ENCODE measurements at regions not wholly inside any gene's neighbourhood (a gene's known extent, or its start where the extent isn't known, plus 50 kb on each side); places are given as distances from the start of the nearest gene placed in this dataset.

- H3K4me3 Mint-ChIP-seq (ENCODE audit: unreplicated experiment) = no peak overlapping the region
- H3K36me3 Mint-ChIP-seq (ENCODE audit: low read depth) = no peaks in the 10 kb centered on the region
- DNase-seq (ENCODE audit: low spot score) = no peak
- H3K27me3 Mint-ChIP-seq (ENCODE audit: low read depth) = peaks cover 8% of the 10 kb centered on the region
- H3K27ac Mint-ChIP-seq (ENCODE audit: unreplicated experiment) = no peak overlapping the region
- H3K9me3 Mint-ChIP-seq (ENCODE audit: low read depth) = no peaks in the 10 kb centered on the region
- TF ChIP-seq CTCF (IDR thresholded peaks at IDR 0.05) = peak; percentile 60
- no peaks in the 10 kb centered on the region for H3K4me1 Mint-ChIP-seq (ENCODE audit: low read depth)
These were observed 66.7 kb upstream of the CAPRIN1 start for GRCh38 chr11:33984682-33985389.

DNA sequence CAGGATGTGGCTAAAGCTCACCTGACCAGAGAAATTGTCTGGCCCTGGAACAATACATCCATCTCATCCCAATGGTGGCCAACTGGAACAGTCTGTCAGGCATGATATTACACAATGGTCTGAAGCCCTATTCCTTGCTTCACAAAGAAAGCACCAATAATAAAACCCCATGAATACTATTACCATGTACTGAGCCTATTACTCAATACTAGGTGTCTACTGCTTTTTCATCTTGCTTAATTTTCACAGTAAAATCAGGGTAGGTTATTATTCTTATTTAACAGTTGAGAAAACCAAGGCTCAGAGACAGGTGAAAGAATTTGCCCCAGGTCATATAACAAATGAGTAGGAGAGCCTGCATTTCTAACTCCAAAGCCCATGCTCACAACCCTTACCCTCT is 68.9 kb upstream of the CAPRIN1 start:
- Mint-ChIP-seq H3K4me3 (ENCODE audit: unreplicated experiment) (no peak overlapping the region), H3K36me3 (ENCODE audit: low read depth) (no peaks in the 10 kb centered on the region), H3K27ac (ENCODE audit: unreplicated experiment) (no peak overlapping the region), H3K27me3 (ENCODE audit: low read depth) (peaks cover 19% of the 10 kb centered on the region), H3K9me3 (ENCODE audit: low read depth) (no peaks in the 10 kb centered on the region), H3K4me1 (ENCODE audit: low read depth) (no peaks in the 10 kb centered on the region)
- TF ChIP-seq CTCF (IDR thresholded peaks at IDR 0.05) = no peak
- no peak for DNase-seq (ENCODE audit: low spot score)

GRCh38 chr11:33980897-33981296 is 70.6 kb upstream of the CAPRIN1 start:
- Mint-ChIP-seq H3K9me3 (ENCODE audit: low read depth) (no peaks in the 10 kb centered on the region), H3K4me3 (ENCODE audit: unreplicated experiment) (no peak overlapping the region), H3K27me3 (ENCODE audit: low read depth) (peaks cover 19% of the 10 kb centered on the region), H3K27ac (ENCODE audit: unreplicated experiment) (no peak overlapping the region), H3K4me1 (ENCODE audit: low read depth) (no peaks in the 10 kb centered on the region), H3K36me3 (ENCODE audit: low read depth) (no peaks in the 10 kb centered on the region)
- no peak for TF ChIP-seq CTCF (IDR thresholded peaks at IDR 0.05)
- DNase-seq (ENCODE audit: low spot score) = no peak

DNA sequence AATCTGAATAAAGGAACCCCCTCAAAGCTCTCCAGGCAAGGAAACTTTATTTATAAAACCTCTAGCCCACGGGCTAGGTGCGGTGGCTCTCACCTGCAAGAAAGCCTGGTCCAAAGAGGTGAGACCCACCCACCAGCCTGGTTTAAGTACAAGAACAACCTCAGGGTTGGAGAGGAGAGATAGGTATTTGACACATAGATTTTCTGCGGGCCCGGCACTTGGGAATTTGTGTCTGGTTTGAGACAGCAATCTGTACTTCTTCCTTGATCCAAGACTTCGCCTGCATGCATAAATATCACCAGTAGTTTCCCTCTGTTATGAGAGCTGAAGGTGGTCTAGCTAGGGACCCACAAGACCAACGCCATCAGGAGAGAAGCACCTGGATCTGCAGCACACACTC is 73.2 kb upstream of the CAPRIN1 start:
- TF ChIP-seq CTCF (IDR thresholded peaks at IDR 0.05) = no peak
- Mint-ChIP-seq H3K27me3 (ENCODE audit: low read depth) (peaks cover 24% of the 10 kb centered on the region), H3K4me3 (ENCODE audit: unreplicated experiment) (no peak overlapping the region), H3K4me1 (ENCODE audit: low read depth) (no peaks in the 10 kb centered on the region), H3K36me3 (ENCODE audit: low read depth) (no peaks in the 10 kb centered on the region), H3K27ac (ENCODE audit: unreplicated experiment) (no peak overlapping the region), H3K9me3 (ENCODE audit: low read depth) (no peaks in the 10 kb centered on the region)
- DNase-seq (ENCODE audit: low spot score) = no peak

DNA sequence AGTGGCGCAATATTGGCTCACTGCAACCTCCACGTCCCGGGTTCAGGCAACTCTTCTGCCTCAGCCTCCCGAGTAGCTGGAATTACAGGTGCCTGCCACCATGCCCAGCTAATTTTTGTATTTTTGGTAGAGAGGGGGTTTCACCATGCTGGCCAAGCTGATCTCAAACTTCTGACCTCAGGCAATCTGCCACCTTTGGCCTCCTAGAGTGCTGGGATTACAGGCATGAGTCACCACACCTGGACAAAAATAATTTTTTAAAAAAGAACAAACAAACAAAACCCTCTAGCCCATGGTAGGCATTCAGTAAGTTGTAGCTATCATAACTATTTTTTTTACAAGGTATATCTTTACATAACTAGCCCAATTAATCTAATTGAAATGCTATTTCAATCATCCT is 73.9 kb upstream of the CAPRIN1 start:
- Mint-ChIP-seq H3K4me1 (ENCODE audit: low read depth) (no peaks in the 10 kb centered on the region), H3K9me3 (ENCODE audit: low read depth) (no peaks in the 10 kb centered on the region), H3K27me3 (ENCODE audit: low read depth) (peaks cover 26% of the 10 kb centered on the region), H3K36me3 (ENCODE audit: low read depth) (no peaks in the 10 kb centered on the region), H3K27ac (ENCODE audit: unreplicated experiment) (no peak overlapping the region), H3K4me3 (ENCODE audit: unreplicated experiment) (no peak overlapping the region)
- no peak for TF ChIP-seq CTCF (IDR thresholded peaks at IDR 0.05)
- DNase-seq (ENCODE audit: low spot score) = no peak

All from chondrocyte (in vitro differentiated cells).